IPS-15b (cell line): ENCODE measurements at regions not wholly inside any gene's neighbourhood (a gene's known extent, or its start where the extent isn't known, plus 50 kb on each side); places are given as distances from the start of the nearest gene placed in this dataset.

Experiments
- H3K27me3 ChIP-seq: one replicate; pipeline ENCODE4 v1.6.1; 2013; ENCODE audit warnings: low read length; ENCODE audit not compliant: control insufficient read depth, insufficient read depth
- H3K36me3 ChIP-seq: one replicate; pipeline ENCODE4 v1.6.1; 2013; ENCODE audit warnings: low read length; ENCODE audit not compliant: control insufficient read depth, insufficient read depth
- H3K4me1 ChIP-seq: one replicate; pipeline ENCODE4 v1.6.1; 2013; ENCODE audit warnings: mild to moderate bottlenecking, low read length; ENCODE audit not compliant: control insufficient read depth, insufficient read depth
- H3K4me3 ChIP-seq: one replicate; pipeline ENCODE4 v1.5.1; 2013; ENCODE audit warnings: low read depth, low read length
- H3K9ac ChIP-seq: one replicate; pipeline ENCODE4 v1.6.1; 2013; ENCODE audit warnings: low read depth, mild to moderate bottlenecking, low read length
- H3K9me3 ChIP-seq: one replicate; pipeline ENCODE4 v1.6.1; 2013; ENCODE audit warnings: mild to moderate bottlenecking, low read length; ENCODE audit not compliant: control insufficient read depth, insufficient read depth

DNA sequence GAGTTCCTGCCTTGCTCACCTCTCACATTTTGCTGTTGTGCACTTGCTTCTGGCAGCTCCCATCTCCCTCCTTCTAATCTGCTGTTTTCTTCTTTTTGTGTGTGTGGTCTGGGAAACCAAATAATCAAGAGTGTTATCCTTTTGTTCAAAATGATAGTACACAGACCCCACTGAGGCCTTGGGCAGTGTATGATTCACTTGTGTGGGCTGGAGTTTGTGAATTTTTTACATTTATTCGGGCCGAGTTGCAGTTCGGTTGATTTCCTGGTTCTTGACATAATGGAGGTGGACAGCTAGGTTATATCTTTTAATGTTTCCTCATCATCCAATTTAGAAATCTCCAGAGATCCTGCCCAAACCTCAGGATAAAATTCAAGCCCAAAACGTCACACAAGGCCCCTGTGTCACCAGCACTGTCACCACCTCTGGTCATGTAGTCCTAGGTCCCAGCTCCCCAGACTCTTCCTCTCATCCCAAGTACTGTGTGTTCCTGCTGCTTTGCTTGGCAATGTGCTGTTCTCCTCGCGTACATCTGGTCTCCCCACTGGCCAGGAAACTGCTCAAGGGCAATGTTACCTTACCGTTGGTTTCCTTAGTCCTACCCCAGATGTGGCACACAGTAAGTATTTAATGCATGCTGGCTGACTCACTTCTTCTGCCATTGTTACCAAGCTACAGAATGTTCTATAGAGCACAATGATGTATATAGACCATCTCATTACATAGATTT is 55.7 kb upstream of the PHACTR2 start:
- H3K36me3 ChIP-seq: no peaks in the 10 kb centered on the region
- H3K9ac ChIP-seq: no peak overlapping the region
- no peaks in the 10 kb centered on the region for H3K4me1 ChIP-seq
- no peaks in the 10 kb centered on the region for H3K9me3 ChIP-seq
- no peak overlapping the region for H3K4me3 ChIP-seq
- H3K27me3 ChIP-seq: no peaks in the 10 kb centered on the region

DNA sequence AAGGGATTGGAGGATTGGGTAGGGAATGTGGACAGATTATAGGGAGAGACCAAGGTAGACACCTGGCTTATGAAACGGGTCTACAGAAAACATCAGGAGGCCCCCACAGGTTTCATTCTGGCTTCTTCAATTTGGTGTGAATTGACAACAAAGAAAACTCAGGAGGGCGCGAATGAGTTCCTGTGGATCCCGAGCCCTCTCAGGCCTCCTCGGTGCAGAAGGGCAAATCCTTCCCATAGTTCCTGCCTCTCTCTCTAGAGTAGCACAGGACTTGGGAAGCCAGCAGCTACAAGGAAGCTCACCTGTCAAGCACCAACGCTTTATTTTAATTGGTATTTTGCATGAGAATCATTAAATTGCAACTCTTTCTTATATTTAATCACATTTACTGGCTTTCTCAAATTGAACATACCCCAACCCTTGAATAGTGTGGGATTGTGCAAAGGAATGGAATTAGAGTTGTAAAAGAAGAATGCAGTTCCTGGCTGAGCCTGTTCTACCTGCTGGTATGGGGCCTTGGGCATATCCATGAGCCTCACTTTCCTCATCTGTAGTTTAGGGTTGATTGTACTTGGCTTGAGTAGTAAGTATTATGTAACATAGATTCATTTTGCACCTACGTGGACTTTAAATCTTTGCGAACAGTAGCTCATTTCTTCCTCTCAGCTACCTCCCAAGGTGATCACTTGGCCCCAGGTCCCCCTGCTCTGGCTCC is 56.4 kb upstream of the PHACTR2 start:
- H3K9ac ChIP-seq: no peak overlapping the region

DNA sequence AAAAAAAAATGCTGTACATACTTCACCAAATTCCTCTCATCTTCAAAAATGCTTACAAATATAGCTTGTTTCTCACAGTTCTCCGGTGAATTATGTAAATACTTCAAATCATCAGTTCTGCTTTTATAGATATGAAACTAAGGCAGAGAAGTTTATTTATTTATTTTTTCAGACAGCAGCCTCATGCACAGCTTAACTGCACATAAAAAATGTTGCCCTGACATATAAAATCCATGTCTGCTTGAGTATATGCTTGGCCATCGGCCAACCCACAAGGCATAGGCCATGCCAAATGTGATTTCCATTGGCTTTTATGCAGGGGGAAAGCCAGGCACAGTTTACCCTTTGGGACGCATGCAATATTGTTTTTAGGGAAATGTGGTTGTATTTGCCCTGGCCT is 57.3 kb upstream of the PHACTR2 start:
- H3K9ac ChIP-seq: no peak overlapping the region
- no peaks in the 10 kb centered on the region for H3K27me3 ChIP-seq
- H3K9me3 ChIP-seq: no peaks in the 10 kb centered on the region
- H3K36me3 ChIP-seq: no peaks in the 10 kb centered on the region
- no peaks in the 10 kb centered on the region for H3K4me1 ChIP-seq
- no peak overlapping the region for H3K4me3 ChIP-seq

More for the DNA sequence above, 56.4 kb upstream of the PHACTR2 start:
- Histone ChIP-seq H3K27me3 (no peaks in the 10 kb centered on the region), H3K4me3 (no peak overlapping the region), H3K4me1 (no peaks in the 10 kb centered on the region), H3K36me3 (no peaks in the 10 kb centered on the region), H3K9me3 (no peaks in the 10 kb centered on the region)

DNA sequence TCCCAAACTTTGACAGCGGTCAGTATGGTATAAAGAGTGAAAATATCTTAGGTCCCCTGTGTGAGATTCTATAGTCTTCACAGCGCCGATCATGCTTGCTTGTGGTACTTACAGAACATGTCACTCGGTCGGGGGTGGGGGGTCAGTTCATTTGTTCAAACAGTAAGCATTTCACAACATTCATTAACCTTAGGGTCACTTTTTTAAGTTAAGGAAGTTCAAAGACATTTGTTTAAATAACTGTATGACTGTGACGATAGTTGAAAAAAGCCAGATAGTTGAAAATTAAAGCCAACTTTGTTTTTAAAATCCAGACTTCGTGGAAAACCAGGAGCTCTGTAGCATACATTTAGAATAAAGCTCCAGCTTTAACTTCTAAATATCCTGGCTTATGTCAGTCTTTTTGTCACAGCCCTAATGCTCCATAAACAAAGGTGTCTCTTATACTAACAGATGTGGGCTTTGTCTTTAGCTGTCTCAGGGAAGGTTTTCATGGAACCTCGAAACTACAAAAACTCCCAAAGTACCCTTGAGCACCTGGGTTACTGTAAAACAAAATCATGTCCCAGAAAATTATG is 57.9 kb upstream of the PHACTR2 start:
- no peaks in the 10 kb centered on the region for H3K4me1 ChIP-seq
- no peaks in the 10 kb centered on the region for H3K36me3 ChIP-seq
- no peaks in the 10 kb centered on the region for H3K9me3 ChIP-seq
- H3K4me3 ChIP-seq: no peak overlapping the region
- no peaks in the 10 kb centered on the region for H3K27me3 ChIP-seq
- H3K9ac ChIP-seq: no peak overlapping the region

DNA sequence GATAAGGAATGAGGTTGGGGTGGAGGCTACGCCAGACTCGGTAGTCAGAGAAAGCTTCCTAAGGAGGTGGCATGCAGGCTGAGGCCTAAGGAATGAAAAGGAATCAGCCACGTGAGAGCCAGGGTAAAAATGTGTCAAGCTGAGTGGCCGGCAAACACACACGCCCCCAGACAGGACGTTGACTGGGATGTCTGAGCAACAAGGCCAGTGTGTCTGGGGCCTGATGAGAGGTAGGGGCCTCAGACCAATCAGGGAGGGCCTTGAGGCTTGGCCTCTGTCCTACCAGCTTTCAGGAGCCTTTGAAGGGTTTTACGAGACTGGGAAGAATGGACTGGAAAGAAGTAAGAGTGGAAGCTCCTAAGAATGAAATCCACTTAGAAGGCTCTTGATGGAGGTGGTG is 61.0 kb upstream of the PHACTR2 start:
- Histone ChIP-seq H3K4me3 (no peak overlapping the region), H3K9ac (no peak overlapping the region), H3K4me1 (no peaks in the 10 kb centered on the region), H3K36me3 (no peaks in the 10 kb centered on the region), H3K9me3 (no peaks in the 10 kb centered on the region), H3K27me3 (no peaks in the 10 kb centered on the region)

DNA sequence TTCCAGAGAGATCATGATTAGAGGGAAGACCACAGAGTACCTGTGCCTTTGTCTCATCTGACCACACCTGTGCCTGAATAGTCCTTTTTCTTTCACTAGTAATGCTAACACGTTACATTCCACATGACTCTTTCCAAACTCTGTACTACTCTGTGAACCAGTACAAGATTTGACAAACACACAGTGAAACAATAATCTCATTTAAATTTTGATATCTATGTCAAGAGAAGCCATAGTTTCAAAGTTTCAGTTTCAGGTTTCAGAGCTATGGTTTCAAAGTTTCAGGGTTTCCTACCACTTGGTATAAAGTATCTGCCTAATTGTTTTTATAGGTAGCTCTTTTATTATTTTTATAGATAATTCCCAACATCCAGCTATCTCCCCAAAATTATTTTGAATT is 62.0 kb upstream of the PHACTR2 start:
- Histone ChIP-seq H3K4me1 (no peaks in the 10 kb centered on the region), H3K36me3 (no peaks in the 10 kb centered on the region), H3K27me3 (no peaks in the 10 kb centered on the region), H3K9ac (no peak overlapping the region), H3K9me3 (no peaks in the 10 kb centered on the region), H3K4me3 (no peak overlapping the region)

DNA sequence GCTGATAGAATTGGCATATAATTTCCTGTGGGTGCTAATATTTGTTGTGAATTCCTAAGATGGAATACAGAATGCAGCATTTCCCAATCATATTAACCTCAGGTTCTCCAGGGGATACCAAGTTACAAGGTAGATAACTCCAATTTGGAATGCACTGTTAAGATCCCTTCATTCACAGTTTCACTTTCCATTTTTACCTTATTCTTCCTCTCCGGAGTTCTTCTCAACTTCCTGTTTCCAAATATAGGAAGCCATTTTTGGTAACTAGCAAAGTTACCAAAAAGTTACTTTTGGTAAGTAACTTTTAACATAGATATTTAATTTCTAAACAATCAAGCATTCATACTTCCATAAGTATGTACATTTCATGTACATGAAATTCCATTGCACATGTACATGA is 63.5 kb upstream of the PHACTR2 start:
- no peak overlapping the region for H3K9ac ChIP-seq
- no peaks in the 10 kb centered on the region for H3K9me3 ChIP-seq
- H3K4me3 ChIP-seq: no peak overlapping the region
- H3K27me3 ChIP-seq: no peaks in the 10 kb centered on the region
- no peaks in the 10 kb centered on the region for H3K4me1 ChIP-seq
- H3K36me3 ChIP-seq: no peaks in the 10 kb centered on the region

DNA sequence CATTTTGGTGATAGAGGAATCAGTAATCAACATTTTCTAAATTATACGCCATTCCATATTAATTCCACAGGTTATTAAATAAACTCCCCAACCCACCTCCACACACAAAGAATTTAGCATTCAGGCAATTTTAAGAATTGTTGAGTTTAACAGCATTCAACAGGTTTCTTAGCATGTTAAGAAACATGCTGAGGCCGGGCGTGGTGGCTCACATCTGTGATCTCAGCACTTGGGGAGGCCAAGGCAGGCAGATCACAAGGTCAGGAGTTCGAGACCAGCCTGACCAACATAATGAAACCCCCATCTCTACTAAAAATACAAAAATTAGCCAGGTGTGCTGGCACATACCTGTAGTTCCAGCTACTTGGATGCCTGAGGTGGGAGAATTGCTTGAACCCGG is 64.0 kb upstream of the PHACTR2 start:
- Histone ChIP-seq H3K9ac (no peak overlapping the region), H3K4me3 (no peak overlapping the region), H3K4me1 (no peaks in the 10 kb centered on the region), H3K9me3 (no peaks in the 10 kb centered on the region), H3K36me3 (no peaks in the 10 kb centered on the region), H3K27me3 (no peaks in the 10 kb centered on the region)

DNA sequence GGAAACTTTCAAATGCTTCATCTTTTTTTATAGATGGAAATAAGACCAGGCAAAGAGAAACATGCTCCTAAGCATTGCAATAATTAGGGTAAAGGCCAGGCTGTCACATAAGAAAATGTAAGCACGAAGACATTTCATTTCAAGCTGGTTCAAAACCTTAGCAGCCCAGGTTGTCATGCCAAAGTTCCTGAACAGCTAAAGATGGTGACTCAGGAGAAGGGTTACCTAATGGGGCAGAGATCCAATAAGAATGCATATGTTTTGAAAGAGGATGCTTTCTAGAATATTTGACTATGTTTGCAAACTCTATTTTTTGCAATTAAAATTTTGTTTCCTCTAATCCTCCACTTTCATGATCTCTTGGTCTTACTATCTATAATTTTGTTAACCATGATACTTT is 65.6 kb upstream of the PHACTR2 start:
- no peaks in the 10 kb centered on the region for H3K27me3 ChIP-seq
- no peak overlapping the region for H3K4me3 ChIP-seq
- no peak overlapping the region for H3K9ac ChIP-seq
- no peaks in the 10 kb centered on the region for H3K36me3 ChIP-seq
- H3K4me1 ChIP-seq: peaks cover 7% of the 10 kb centered on the region
- no peaks in the 10 kb centered on the region for H3K9me3 ChIP-seq

DNA sequence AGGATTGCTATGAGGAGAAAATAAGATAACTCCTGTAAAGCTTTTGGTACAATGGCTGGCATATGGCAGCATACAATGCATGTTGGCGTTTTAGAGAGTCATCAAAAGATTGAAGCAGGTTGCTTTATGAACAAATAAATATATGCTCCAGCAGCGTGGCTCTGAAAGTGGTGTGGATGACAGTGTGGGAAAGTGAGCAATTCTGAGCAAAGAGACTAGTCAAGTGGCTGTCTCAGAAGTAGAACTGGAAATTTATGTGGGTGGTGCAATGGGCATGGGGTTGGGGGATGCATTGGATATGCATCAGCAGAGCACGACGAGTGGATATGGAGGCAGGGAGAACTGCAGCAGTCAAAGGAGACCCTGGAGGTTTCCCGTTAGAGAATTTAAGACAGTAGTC is 66.2 kb upstream of the PHACTR2 start:
- Histone ChIP-seq H3K36me3 (no peaks in the 10 kb centered on the region), H3K9ac (no peak overlapping the region), H3K9me3 (no peaks in the 10 kb centered on the region), H3K27me3 (no peaks in the 10 kb centered on the region), H3K4me1 (peaks cover 7% of the 10 kb centered on the region), H3K4me3 (no peak overlapping the region)

DNA sequence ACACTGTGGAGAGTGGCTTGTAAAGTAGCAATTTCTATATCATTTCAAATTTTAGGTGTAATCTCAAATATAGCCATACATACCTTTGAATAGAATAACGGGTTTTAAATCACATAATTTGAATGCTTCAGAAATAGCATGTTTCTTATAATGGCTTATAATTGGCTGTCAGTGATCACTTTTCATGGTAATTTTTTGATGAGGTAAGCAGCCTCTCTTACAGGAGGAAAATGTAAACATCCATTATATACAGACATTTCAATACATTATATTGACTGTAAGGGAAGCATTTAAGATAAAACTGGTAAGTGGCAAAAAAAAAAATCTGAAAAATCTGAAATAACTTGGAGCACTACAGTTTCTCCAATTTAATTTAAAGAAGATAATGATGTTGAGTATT is 67.8 kb upstream of the PHACTR2 start:
- Histone ChIP-seq H3K4me1 (peaks cover 7% of the 10 kb centered on the region), H3K9ac (no peak overlapping the region), H3K4me3 (no peak overlapping the region), H3K27me3 (no peaks in the 10 kb centered on the region), H3K36me3 (no peaks in the 10 kb centered on the region), H3K9me3 (no peaks in the 10 kb centered on the region)

DNA sequence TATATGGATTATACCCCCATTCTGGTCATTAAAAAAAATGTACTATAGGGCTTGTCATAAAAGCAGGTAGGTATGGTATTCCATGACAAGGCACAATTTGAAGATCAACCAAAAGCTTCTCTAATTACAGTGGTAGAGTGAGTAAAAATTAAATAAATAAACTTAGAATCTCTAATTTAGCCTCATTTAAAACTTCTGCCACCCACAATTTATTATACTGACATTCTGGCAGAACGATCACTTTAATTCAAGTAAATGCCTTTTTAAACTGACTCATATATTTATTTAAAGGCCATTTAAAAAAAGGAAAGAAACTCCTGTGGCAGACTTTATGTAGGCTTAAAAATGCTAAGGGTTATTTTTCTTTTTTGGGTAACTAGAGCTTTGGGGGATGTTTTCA is 68.3 kb upstream of the PHACTR2 start:
- H3K9me3 ChIP-seq: no peaks in the 10 kb centered on the region
- no peak overlapping the region for H3K9ac ChIP-seq
- no peaks in the 10 kb centered on the region for H3K36me3 ChIP-seq
- no peaks in the 10 kb centered on the region for H3K27me3 ChIP-seq
- H3K4me3 ChIP-seq: no peak overlapping the region
- H3K4me1 ChIP-seq: peaks cover 7% of the 10 kb centered on the region
